Natural killer cell treated with Interleukin-12 subunit alpha and Interleukin-12 subunit beta and Interleukin-15 and Interleukin-18, amount 100 ng/mL, for 72 hours (primary cell): ENCODE measurements at regions not wholly inside any gene's neighbourhood (a gene's known extent, or its start where the extent isn't known, plus 50 kb on each side); places are given as distances from the start of the nearest gene placed in this dataset.

ENCODE experiments used
- ATAC-seq, 2 donors: fragments of 150-1000 bp; cut with Tn5 transposase in 1 of 2; sonication (Bioruptor Pico), chemical (Tn5 transposase) in 1 of 2; 2 replicates each; pipeline ENCODE4 v1.10.0; 2021
- DNase-seq: peaks from one replicate; pipeline ENCODE4 v3.0.0; 2022; ENCODE audit warnings: low spot score
- H3K27ac Mint-ChIP-seq, 2 donors: 1 replicate in 1 of 2; 2 replicates in 1 of 2; pipeline ENCODE4 v1.8.0; 2022; ENCODE audit warnings: mixed read lengths in 2 of 2, mild to moderate bottlenecking in 1 of 2, moderate library complexity in 1 of 2
- H3K27me3 Mint-ChIP-seq, 2 donors: 1 replicate in 1 of 2; 2 replicates in 1 of 2; pipeline ENCODE4 v1.8.0; 2022; ENCODE audit warnings: mixed read lengths in 2 of 2
- H3K36me3 Mint-ChIP-seq: one replicate; pipeline ENCODE4 v1.8.0; 2022; ENCODE audit warnings: mixed read lengths
- H3K4me1 Mint-ChIP-seq, 2 donors: 1 replicate in 1 of 2; 2 replicates in 1 of 2; pipeline ENCODE4 v1.8.0; 2022; ENCODE audit warnings: low read depth in 2 of 2, mixed read lengths in 2 of 2, mild to moderate bottlenecking in 1 of 2
- H3K4me3 Mint-ChIP-seq: one replicate; pipeline ENCODE4 v1.8.0; 2022; ENCODE audit warnings: mixed read lengths
- H3K9me3 Mint-ChIP-seq: 2 replicates; pipeline ENCODE4 v1.8.0; 2022; ENCODE audit warnings: mixed read lengths

GRCh38 chr17:14780097-14780651, 479.3 kb downstream of the HS3ST3B1 start:
- no peaks in the 10 kb centered on the region for H3K9me3 Mint-ChIP-seq
- H3K4me3 Mint-ChIP-seq: no peak overlapping the region
- H3K27me3 Mint-ChIP-seq: peaks cover 16 to 41% of the 10 kb centered on the region in 2 donors
- H3K27ac Mint-ChIP-seq: no peak overlapping the region
- no peak for DNase-seq
- H3K4me1 Mint-ChIP-seq: no peaks in the 10 kb centered on the region
- ATAC-seq: peak in 1 of 2 donors; percentile 18
- H3K36me3 Mint-ChIP-seq: no peaks in the 10 kb centered on the region

- peaks cover 19 to 41% of the 10 kb centered on the region in 2 donors for H3K27me3 Mint-ChIP-seq
- no peaks in the 10 kb centered on the region for H3K4me1 Mint-ChIP-seq
- DNase-seq (no peak), ATAC-seq (no peak)
- no peaks in the 10 kb centered on the region for H3K36me3 Mint-ChIP-seq
- H3K9me3 Mint-ChIP-seq: peaks cover 4% of the 10 kb centered on the region
- no peak overlapping the region for H3K4me3 Mint-ChIP-seq
- H3K27ac Mint-ChIP-seq: no peak overlapping the region
Measured at GRCh38 chr17:14779241-14779640, 478.4 kb downstream of the HS3ST3B1 start.

GRCh38 chr17:14777291-14777690, 476.4 kb downstream of the HS3ST3B1 start:
- Mint-ChIP-seq H3K27ac (no peak overlapping the region), H3K36me3 (no peaks in the 10 kb centered on the region), H3K27me3 (peaks cover 25 to 41% of the 10 kb centered on the region in 2 donors), H3K4me3 (no peak overlapping the region), H3K4me1 (no peaks in the 10 kb centered on the region), H3K9me3 (peaks cover 4% of the 10 kb centered on the region)
- no peak for DNase-seq
- ATAC-seq: no peak

GRCh38 chr17:14776791-14777190, 475.9 kb downstream of the HS3ST3B1 start:
- Mint-ChIP-seq H3K4me1 (no peaks in the 10 kb centered on the region), H3K36me3 (no peaks in the 10 kb centered on the region), H3K27me3 (peaks cover 25 to 40% of the 10 kb centered on the region in 2 donors), H3K4me3 (no peak overlapping the region), H3K27ac (no peak overlapping the region), H3K9me3 (peaks cover 4% of the 10 kb centered on the region)
- no peak for ATAC-seq
- no peak for DNase-seq

- no peaks in the 10 kb centered on the region for H3K4me1 Mint-ChIP-seq
- H3K9me3 Mint-ChIP-seq: peaks cover 4% of the 10 kb centered on the region
- peaks cover 25 to 37% of the 10 kb centered on the region in 2 donors for H3K27me3 Mint-ChIP-seq
- no peaks in the 10 kb centered on the region for H3K36me3 Mint-ChIP-seq
- H3K27ac Mint-ChIP-seq: no peak overlapping the region
- DNase-seq: no peak
- ATAC-seq: no peak
- no peak overlapping the region for H3K4me3 Mint-ChIP-seq
Measured at GRCh38 chr17:14775731-14776492, 475.0 kb downstream of the HS3ST3B1 start.

- peaks cover 28 to 37% of the 10 kb centered on the region in 2 donors for H3K27me3 Mint-ChIP-seq
- H3K9me3 Mint-ChIP-seq: peaks cover 4% of the 10 kb centered on the region
- ATAC-seq: no peak
- no peak overlapping the region for H3K27ac Mint-ChIP-seq
- DNase-seq: no peak
- no peak overlapping the region for H3K4me3 Mint-ChIP-seq
- no peaks in the 10 kb centered on the region for H3K4me1 Mint-ChIP-seq
- no peaks in the 10 kb centered on the region for H3K36me3 Mint-ChIP-seq
Measured at GRCh38 chr17:14774774-14775173, 473.9 kb downstream of the HS3ST3B1 start.

- Mint-ChIP-seq H3K4me1 (no peaks in the 10 kb centered on the region), H3K4me3 (no peak overlapping the region), H3K27ac (no peak overlapping the region), H3K9me3 (peaks cover 4% of the 10 kb centered on the region), H3K27me3 (peaks cover 25 to 28% of the 10 kb centered on the region in 2 donors), H3K36me3 (no peaks in the 10 kb centered on the region)
- ATAC-seq (no peak), DNase-seq (no peak)
Measured at GRCh38 chr17:14772776-14773175, 471.9 kb downstream of the HS3ST3B1 start.

- no peak for DNase-seq
- no peak overlapping the region for H3K4me3 Mint-ChIP-seq
- H3K4me1 Mint-ChIP-seq: no peaks in the 10 kb centered on the region
- H3K36me3 Mint-ChIP-seq: no peaks in the 10 kb centered on the region
- H3K9me3 Mint-ChIP-seq: peaks cover 4% of the 10 kb centered on the region
- no peak for ATAC-seq
- H3K27me3 Mint-ChIP-seq: peaks cover 18 to 23% of the 10 kb centered on the region in 2 donors
- H3K27ac Mint-ChIP-seq: no peak overlapping the region
Measured at GRCh38 chr17:14771543-14771942, 470.7 kb downstream of the HS3ST3B1 start.

GRCh38 chr17:14768923-14769322, 468.0 kb downstream of the HS3ST3B1 start:
- H3K27ac Mint-ChIP-seq: no peak overlapping the region
- no peaks in the 10 kb centered on the region for H3K36me3 Mint-ChIP-seq
- H3K4me1 Mint-ChIP-seq: no peaks in the 10 kb centered on the region
- ATAC-seq (no peak), DNase-seq (no peak)
- H3K27me3 Mint-ChIP-seq: peaks cover 16 to 17% of the 10 kb centered on the region in 2 donors
- no peak overlapping the region for H3K4me3 Mint-ChIP-seq
- H3K9me3 Mint-ChIP-seq: no peaks in the 10 kb centered on the region

- peaks cover 23 to 41% of the 10 kb centered on the region in 2 donors for H3K27me3 Mint-ChIP-seq
- no peaks in the 10 kb centered on the region for H3K4me1 Mint-ChIP-seq
- no peak overlapping the region for H3K27ac Mint-ChIP-seq
- no peaks in the 10 kb centered on the region for H3K9me3 Mint-ChIP-seq
- DNase-seq (no peak), ATAC-seq (no peak)
- H3K4me3 Mint-ChIP-seq: no peak overlapping the region
- H3K36me3 Mint-ChIP-seq: no peaks in the 10 kb centered on the region
Measured at GRCh38 chr17:14762736-14763479, 462.0 kb downstream of the HS3ST3B1 start.

- H3K27ac Mint-ChIP-seq: no peak overlapping the region
- H3K4me1 Mint-ChIP-seq: peaks cover 7 to 9% of the 10 kb centered on the region in 2 donors
- H3K36me3 Mint-ChIP-seq: no peaks in the 10 kb centered on the region
- H3K9me3 Mint-ChIP-seq: no peaks in the 10 kb centered on the region
- DNase-seq (no peak), ATAC-seq (peak; percentile 17 to 28)
- H3K4me3 Mint-ChIP-seq: no peak overlapping the region
- peaks cover 30 to 46% of the 10 kb centered on the region in 2 donors for H3K27me3 Mint-ChIP-seq
Measured at GRCh38 chr17:14760719-14761411, 460.0 kb downstream of the HS3ST3B1 start.

- ATAC-seq: no peak
- Mint-ChIP-seq H3K27me3 (peaks cover 28 to 42% of the 10 kb centered on the region in 2 donors), H3K36me3 (no peaks in the 10 kb centered on the region), H3K4me1 (peaks cover 7 to 9% of the 10 kb centered on the region in 2 donors), H3K9me3 (no peaks in the 10 kb centered on the region), H3K4me3 (no peak overlapping the region), H3K27ac (no peak overlapping the region)
- DNase-seq: no peak
Measured at GRCh38 chr17:14760212-14760611, 459.3 kb downstream of the HS3ST3B1 start.

GRCh38 chr17:14759325-14759724, 458.4 kb downstream of the HS3ST3B1 start:
- H3K27me3 Mint-ChIP-seq: peaks cover 28 to 42% of the 10 kb centered on the region in 2 donors
- ATAC-seq (no peak), DNase-seq (no peak)
- H3K4me3 Mint-ChIP-seq: no peak overlapping the region
- H3K9me3 Mint-ChIP-seq: no peaks in the 10 kb centered on the region
- H3K27ac Mint-ChIP-seq: no peak overlapping the region
- no peaks in the 10 kb centered on the region for H3K36me3 Mint-ChIP-seq
- H3K4me1 Mint-ChIP-seq: peaks cover 7 to 9% of the 10 kb centered on the region in 2 donors
